Fibroblast of villous mesenchyme (primary cell): ENCODE measurements at regions not wholly inside any gene's neighbourhood (a gene's known extent, or its start where the extent isn't known, plus 50 kb on each side); places are given as distances from the start of the nearest gene placed in this dataset.

ENCODE experiments used
- DNase-seq: peaks from one replicate; pipeline ENCODE4 v3.0.0-alpha.2; 2010; ENCODE audit warnings: low read depth
- H3K4me3 ChIP-seq: 2 replicates; pipeline ENCODE4 v1.5.1; 2011; ENCODE audit warnings: low read depth, mild to moderate bottlenecking, low read length
- TF ChIP-seq, protein P1 (sequence below): IDR thresholded peaks from 2 replicates; pipeline ENCODE4 v1.5.1; 2012; ENCODE audit warnings: low read depth, mild to moderate bottlenecking, low read length; ENCODE audit not compliant: insufficient read depth

DNA sequence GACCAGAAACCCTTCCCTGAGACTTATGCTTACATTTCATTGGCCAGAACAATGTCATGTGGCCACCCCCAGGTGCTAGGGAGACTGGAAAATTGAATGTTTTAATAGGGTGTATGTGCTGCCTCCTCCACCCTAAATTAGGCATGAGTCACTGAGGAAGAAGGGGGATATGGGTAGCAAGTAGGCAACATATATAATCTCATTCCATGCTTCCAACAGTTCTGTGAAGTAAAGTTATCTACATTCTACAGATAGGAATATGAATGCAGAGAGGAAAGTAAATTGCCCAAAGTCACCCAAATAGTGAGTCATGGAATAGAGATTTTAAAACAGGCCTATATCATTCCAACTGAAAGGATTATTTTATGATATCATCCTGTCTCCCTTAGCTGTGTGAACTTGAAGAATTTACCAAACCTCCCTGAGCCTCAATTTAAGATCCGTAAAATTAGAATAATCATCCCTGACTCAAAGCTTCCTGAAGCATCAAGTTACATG lies 168.6 kb upstream of the FGGY start:
- H3K4me3 ChIP-seq = no peak overlapping the region
- TF ChIP-seq, protein P1, sequence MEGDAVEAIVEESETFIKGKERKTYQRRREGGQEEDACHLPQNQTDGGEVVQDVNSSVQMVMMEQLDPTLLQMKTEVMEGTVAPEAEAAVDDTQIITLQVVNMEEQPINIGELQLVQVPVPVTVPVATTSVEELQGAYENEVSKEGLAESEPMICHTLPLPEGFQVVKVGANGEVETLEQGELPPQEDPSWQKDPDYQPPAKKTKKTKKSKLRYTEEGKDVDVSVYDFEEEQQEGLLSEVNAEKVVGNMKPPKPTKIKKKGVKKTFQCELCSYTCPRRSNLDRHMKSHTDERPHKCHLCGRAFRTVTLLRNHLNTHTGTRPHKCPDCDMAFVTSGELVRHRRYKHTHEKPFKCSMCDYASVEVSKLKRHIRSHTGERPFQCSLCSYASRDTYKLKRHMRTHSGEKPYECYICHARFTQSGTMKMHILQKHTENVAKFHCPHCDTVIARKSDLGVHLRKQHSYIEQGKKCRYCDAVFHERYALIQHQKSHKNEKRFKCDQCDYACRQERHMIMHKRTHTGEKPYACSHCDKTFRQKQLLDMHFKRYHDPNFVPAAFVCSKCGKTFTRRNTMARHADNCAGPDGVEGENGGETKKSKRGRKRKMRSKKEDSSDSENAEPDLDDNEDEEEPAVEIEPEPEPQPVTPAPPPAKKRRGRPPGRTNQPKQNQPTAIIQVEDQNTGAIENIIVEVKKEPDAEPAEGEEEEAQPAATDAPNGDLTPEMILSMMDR = no peak
- no peak for DNase-seq

DNA sequence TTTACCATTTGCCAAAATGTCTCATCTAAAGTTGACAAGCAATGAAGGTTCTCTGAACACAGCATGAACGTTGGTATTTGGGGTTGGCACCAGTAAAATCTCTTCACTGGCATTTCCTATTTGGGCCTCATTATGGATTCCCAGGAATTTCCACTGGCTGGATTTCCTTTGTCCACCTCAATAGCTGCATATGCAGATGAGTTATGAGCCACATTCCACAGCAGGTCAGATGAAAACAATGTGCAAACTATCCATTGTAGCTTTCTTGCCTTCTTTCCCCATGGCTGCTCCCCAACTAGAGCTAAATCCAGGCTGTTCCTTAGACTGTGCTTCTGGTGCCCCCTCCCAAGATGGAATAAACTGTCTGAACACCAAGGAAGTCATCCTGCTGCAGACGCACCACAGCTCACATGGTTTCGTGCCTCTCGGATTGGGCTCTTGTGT lies 168.1 kb upstream of the FGGY start:
- DNase-seq = no peak
- TF ChIP-seq, protein P1 = no peak
- H3K4me3 ChIP-seq = no peak overlapping the region

DNA sequence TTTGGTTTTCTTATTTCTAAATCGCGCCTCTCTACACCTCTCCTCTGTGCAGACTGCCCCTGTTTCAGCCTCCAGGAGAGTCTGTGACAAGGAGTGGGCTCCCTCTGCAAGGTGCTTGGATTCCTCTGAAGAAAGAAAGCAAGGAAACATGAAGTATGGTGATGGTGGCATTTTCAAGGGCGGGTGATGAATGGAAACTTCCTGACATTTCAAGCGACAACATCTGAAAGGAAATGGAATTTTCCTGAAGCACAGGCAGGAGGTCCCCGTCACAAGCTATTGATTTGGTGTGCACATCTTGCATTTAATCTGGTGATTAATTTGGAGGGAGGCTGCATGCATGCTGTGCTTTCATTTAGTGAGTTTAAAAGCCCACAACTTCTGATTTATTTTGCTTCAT lies 164.6 kb upstream of the FGGY start:
- no peak for DNase-seq
- TF ChIP-seq, protein P1 = no peak
- no peak overlapping the region for H3K4me3 ChIP-seq

DNA sequence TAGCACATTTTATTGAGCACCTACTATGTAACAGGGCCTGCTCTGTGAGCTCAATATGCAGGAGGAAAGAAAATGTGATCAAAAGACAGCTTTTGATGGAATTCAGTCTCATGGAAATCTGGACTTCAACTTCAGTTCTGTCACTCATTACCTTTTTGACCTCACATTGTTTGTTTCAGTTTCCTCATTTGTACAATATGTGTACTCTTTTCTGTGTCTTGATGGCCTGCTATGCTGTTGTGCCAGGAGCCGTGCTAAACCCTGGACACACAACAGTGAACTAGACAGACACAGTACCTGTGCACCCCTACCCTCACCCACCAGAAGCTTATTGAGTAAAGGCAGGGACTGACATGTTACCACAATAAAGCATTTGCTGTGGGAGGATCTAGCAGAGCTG lies 162.9 kb upstream of the FGGY start:
- DNase-seq = no peak
- no peak overlapping the region for H3K4me3 ChIP-seq
- TF ChIP-seq, protein P1 = no peak

DNA sequence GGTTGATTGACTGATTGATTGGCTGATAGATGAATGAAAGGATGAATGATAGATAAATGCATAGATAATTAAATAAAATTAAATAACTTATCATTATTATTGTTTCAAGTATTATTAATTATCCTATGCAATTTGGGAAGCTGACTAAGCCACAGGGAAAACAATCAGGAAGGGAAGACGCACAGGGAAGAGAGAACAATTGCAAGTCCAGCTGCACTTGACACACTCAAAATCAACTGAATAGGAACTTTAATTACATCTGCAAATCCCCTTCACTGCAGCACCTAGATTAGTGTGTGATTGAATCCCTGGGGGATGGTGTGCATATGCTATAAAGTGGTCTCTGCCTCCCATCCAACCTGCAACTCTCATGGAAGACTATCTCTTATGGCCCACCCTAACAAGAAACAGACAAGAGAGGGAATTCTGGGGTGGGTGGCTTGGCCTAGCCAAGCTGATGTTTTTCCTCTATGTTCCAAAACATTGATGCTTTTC lies 161.1 kb upstream of the FGGY start:
- TF ChIP-seq, protein P1 = no peak
- H3K4me3 ChIP-seq = no peak overlapping the region
- DNase-seq = no peak

DNA sequence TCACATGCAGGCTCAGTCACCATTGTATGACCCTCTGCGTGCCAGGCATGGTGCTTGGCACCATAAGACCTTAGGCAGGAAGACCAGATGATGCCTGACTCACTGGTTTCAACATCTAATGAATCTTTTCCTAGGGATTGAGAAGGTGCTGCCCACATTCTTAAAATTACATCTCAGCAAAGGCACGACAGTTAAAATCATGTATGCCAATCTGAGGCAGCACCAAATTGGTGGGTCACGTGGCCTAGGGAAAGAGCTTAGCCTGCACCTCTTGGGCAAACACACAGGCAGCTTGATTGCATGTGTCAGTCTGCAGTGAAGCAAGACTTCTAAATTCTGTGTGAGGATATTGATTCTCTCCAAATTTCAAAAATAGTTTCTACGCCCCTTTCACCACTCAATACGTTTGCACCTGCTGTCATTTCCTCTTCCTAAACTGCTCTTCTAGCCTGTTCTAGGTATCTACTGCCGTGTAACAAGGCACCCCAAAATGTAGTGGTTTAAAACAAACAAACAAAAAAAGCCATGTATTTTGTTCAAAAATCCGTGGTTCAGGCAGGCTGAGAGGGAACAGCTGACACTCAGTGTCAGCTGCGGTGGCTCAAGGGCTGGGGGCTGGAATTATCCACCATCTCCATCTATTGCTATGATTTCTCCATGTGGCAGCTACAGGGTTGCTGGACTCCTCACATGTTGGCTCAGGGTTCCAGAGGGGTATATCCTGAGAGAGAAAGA lies 160.2 kb upstream of the FGGY start:
- no peak for DNase-seq
- H3K4me3 ChIP-seq = no peak overlapping the region
- TF ChIP-seq, protein P1 = no peak
